ENCODE measurements at regions not wholly inside any gene's neighbourhood (a gene's known extent, or its start where the extent isn't known, plus 50 kb on each side); places are given as distances from the start of the nearest gene placed in this dataset.

- TF ChIP-seq, protein P1, sequence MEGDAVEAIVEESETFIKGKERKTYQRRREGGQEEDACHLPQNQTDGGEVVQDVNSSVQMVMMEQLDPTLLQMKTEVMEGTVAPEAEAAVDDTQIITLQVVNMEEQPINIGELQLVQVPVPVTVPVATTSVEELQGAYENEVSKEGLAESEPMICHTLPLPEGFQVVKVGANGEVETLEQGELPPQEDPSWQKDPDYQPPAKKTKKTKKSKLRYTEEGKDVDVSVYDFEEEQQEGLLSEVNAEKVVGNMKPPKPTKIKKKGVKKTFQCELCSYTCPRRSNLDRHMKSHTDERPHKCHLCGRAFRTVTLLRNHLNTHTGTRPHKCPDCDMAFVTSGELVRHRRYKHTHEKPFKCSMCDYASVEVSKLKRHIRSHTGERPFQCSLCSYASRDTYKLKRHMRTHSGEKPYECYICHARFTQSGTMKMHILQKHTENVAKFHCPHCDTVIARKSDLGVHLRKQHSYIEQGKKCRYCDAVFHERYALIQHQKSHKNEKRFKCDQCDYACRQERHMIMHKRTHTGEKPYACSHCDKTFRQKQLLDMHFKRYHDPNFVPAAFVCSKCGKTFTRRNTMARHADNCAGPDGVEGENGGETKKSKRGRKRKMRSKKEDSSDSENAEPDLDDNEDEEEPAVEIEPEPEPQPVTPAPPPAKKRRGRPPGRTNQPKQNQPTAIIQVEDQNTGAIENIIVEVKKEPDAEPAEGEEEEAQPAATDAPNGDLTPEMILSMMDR (IDR thresholded peaks at IDR 0.05): no peak
- no peak for TF ChIP-seq EP300 (IDR thresholded peaks at IDR 0.05)
Measured at GRCh38 chr10:83654689-83655088, 484.6 kb upstream of the GHITM start.
